Activated B cell treated with CpG ODN at 0.5 μM for 24 hours (primary cell): ENCODE measurements at regions not wholly inside any gene's neighbourhood (a gene's known extent, or its start where the extent isn't known, plus 50 kb on each side); places are given as distances from the start of the nearest gene placed in this dataset.
"Not testable (repeated sequence)": the region's sequence is repeated elsewhere in the genome, so short reads cannot be mapped to it uniquely, and the experiment has no call there.

Experiments
- ATAC-seq: fragments of 200-7000 bp; cut with Tn5 transposase; one replicate; pipeline ENCODE4 v1.10.0; 2021; ENCODE audit warnings: low read depth, mild to moderate bottlenecking, moderate library complexity
- CTCF ChIA-PET: fragments of 350-600 bp; sonication (Branson Sonifier 250); formaldehyde crosslinking; loops from one replicate; lab custom pipeline; 2021; ENCODE audit warnings: antibody characterized with exemption; lab: Charles Lee
- POLR2A ChIA-PET: fragments of 350-600 bp; sonication (Branson Sonifier 250); formaldehyde crosslinking; loops from one replicate; lab custom pipeline; 2021; ENCODE audit warnings: antibody characterized with exemption; lab: Charles Lee
- DNase-seq: peaks from one replicate; pipeline ENCODE4 v3.0.0; 2022
- H3K27ac Mint-ChIP-seq: one replicate; pipeline ENCODE4 v1.8.0; 2020; ENCODE audit warnings: mixed read lengths
- H3K27me3 Mint-ChIP-seq: one replicate; pipeline ENCODE4 v1.8.0; 2021; ENCODE audit warnings: mixed read lengths
- H3K36me3 Mint-ChIP-seq: one replicate; pipeline ENCODE4 v1.8.0; 2021; ENCODE audit warnings: low read depth, mixed read lengths
- H3K4me1 Mint-ChIP-seq: one replicate; pipeline ENCODE4 v1.8.0; 2021; ENCODE audit warnings: mixed read lengths
- H3K4me3 Mint-ChIP-seq: one replicate; pipeline ENCODE4 v1.8.0; 2020; ENCODE audit warnings: mild to moderate bottlenecking, mixed read lengths
- H3K9me3 Mint-ChIP-seq: one replicate; pipeline ENCODE4 v1.8.0; 2020; ENCODE audit warnings: mixed read lengths
- CTCF ChIP-seq: fragments of 200-600 bp; IDR thresholded peaks from one replicate; pipeline ENCODE4 v1.8.0; 2022; ENCODE audit warnings: antibody characterized with exemption, mild to moderate bottlenecking
- intact Hi-C: fragments of 100-400 bp; cut with micrococcal nuclease; formaldehyde crosslinking; loops from one replicate; pipeline ENCODE4 v1.15.1; 2024

DNA sequence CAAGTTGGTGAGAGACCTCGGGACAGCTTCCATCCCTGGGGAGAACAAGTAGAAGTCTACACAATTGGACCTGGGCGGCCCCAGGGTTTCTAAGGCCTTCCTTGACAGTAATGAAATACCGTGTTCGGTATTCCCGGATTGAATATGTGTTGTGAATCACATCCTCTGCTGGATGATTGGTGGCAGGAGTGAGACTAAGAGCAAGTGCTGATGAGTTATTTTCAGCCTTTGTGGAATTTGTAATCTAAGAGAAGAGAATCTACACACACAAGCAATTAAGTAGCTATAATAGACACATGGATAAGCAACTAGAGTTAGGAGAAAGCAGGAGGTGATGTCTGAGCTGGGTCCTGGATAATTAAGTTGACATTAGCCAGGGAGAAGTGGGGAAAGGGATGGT, 64.8 kb upstream of the VWC2 start:
- H3K27ac Mint-ChIP-seq = no peak overlapping the region
- H3K27me3 Mint-ChIP-seq = no peaks in the 10 kb centered on the region
- ATAC-seq = no peak

DNA sequence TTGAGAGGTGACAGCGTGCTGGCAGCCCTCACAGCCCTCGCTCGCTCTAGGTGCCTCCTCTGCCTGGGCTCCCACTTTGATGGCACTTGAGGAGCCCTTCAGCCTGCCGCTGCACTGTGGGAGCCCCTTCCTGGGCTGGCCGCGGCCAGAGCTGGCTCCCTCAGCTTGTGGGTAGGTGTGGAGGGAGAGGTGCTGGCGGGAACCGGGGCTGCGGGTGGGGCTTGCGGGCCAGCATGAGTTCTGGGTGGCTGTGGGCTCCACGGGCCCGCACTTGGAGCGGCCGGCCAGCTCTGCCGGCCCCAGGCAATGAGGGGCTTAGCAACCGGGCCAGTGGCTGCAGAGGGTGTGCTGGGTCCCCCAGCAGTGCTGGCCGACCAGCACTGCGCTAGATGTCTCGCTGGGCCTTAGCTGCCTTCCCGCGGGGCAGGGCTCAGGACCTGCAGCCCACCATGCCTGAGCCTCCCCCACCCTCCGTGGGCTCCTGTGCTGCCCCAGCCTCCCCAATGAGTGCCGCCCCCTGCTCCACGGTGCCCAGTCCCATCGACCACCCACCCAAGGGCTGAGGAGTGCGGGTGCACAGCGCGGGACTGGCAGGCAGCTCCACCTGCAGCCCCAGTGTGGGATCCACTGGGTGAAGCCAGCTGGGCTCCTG, 62.2 kb upstream of the VWC2 start:
- H3K4me3 Mint-ChIP-seq, H3K27ac Mint-ChIP-seq, H3K27me3 Mint-ChIP-seq, H3K4me1 Mint-ChIP-seq, H3K36me3 Mint-ChIP-seq, POLR2A ChIA-PET, ATAC-seq, intact Hi-C loops, H3K9me3 Mint-ChIP-seq, DNase-seq, CTCF ChIA-PET: not testable (repeated sequence)

More for the DNA sequence above, 64.8 kb upstream of the VWC2 start:
- intact Hi-C loops = no loop called here
- no peak overlapping the region for H3K4me3 Mint-ChIP-seq
- ChIA-PET POLR2A (no interaction called here), CTCF (no interaction called here)
- TF ChIP-seq CTCF = no peak
- no peaks in the 10 kb centered on the region for H3K36me3 Mint-ChIP-seq
- H3K9me3 Mint-ChIP-seq = no peaks in the 10 kb centered on the region
- no peak for DNase-seq
- no peaks in the 10 kb centered on the region for H3K4me1 Mint-ChIP-seq

GRCh38 chr7:49714182-49714581, 59.3 kb upstream of the VWC2 start:
- Mint-ChIP-seq H3K9me3 (no peaks in the 10 kb centered on the region), H3K4me1 (no peaks in the 10 kb centered on the region), H3K4me3 (no peak overlapping the region), H3K27ac (no peak overlapping the region), H3K36me3 (no peaks in the 10 kb centered on the region), H3K27me3 (no peaks in the 10 kb centered on the region)
- intact Hi-C loops = no loop called here
- ATAC-seq (no peak), DNase-seq (no peak)
- no peak for TF ChIP-seq CTCF
- ChIA-PET CTCF (no interaction called here), POLR2A (no interaction called here)

GRCh38 chr7:49715486-49715885, 58.0 kb upstream of the VWC2 start:
- Mint-ChIP-seq H3K9me3 (no peaks in the 10 kb centered on the region), H3K27ac (no peak overlapping the region), H3K27me3 (no peaks in the 10 kb centered on the region), H3K4me3 (no peak overlapping the region), H3K36me3 (no peaks in the 10 kb centered on the region), H3K4me1 (no peaks in the 10 kb centered on the region)
- intact Hi-C loops = no loop called here
- DNase-seq (no peak), ATAC-seq (no peak)
- ChIA-PET CTCF (no interaction called here), POLR2A (no interaction called here)
- no peak for TF ChIP-seq CTCF

- DNase-seq (no peak), ATAC-seq (no peak)
- POLR2A ChIA-PET = no interaction called here
- Mint-ChIP-seq H3K4me1 (no peaks in the 10 kb centered on the region), H3K27ac (no peak overlapping the region), H3K27me3 (no peaks in the 10 kb centered on the region), H3K9me3 (no peaks in the 10 kb centered on the region), H3K36me3 (no peaks in the 10 kb centered on the region), H3K4me3 (no peak overlapping the region)
- CTCF ChIA-PET = no interaction called here
- no peak for TF ChIP-seq CTCF
- intact Hi-C loops = no loop called here
Observed at GRCh38 chr7:49717547-49717946, 55.9 kb upstream of the VWC2 start.

GRCh38 chr7:49718760-49719159, 54.7 kb upstream of the VWC2 start:
- ATAC-seq (no peak), DNase-seq (no peak)
- POLR2A ChIA-PET = no interaction called here
- Mint-ChIP-seq H3K27me3 (no peaks in the 10 kb centered on the region), H3K9me3 (no peaks in the 10 kb centered on the region), H3K27ac (no peak overlapping the region), H3K4me1 (no peaks in the 10 kb centered on the region), H3K36me3 (no peaks in the 10 kb centered on the region), H3K4me3 (no peak overlapping the region)
- CTCF ChIA-PET = no interaction called here
- TF ChIP-seq CTCF = no peak
- intact Hi-C loops = no loop called here
